ENCODE measurements at regions not wholly inside any gene's neighbourhood (a gene's known extent, or its start where the extent isn't known, plus 50 kb on each side); places are given as distances from the start of the nearest gene placed in this dataset.

GRCh38 chr17:71500761-71501555 is 619.9 kb upstream of the SOX9 start:
- Histone ChIP-seq H3K79me1 (ENCODE audit: low read depth, low read length) (no peaks in the 10 kb centered on the region), H3K4me1 (replicated peaks in 1 of 4; ENCODE audit: control insufficient read depth in 3 of 4, insufficient read depth in 4 of 4, low read length in 3 of 4) (no peaks in the 10 kb centered on the region), H2AK5ac (ENCODE audit: low read depth, low read length) (no peak overlapping the region), H4K8ac (ENCODE audit: extremely low read depth, insufficient read depth, low read length) (no peak overlapping the region), H3K18ac (ENCODE audit: extremely low read depth, low read length) (no peak overlapping the region), H3K27me3 (replicated peaks in 1 of 4; ENCODE audit: control insufficient read depth in 3 of 4, extremely low read depth in 1 of 4, insufficient read depth in 3 of 4, low read length in 3 of 4) (no peaks in the 10 kb centered on the region), H2BK5ac (ENCODE audit: low read depth, low read length) (no peak overlapping the region), H2BK15ac (ENCODE audit: low read length) (no peak overlapping the region), H2BK120ac (replicated peaks; ENCODE audit: low read depth, low read length) (no peak overlapping the region), H4K5ac (ENCODE audit: insufficient read length, low read depth, low read length) (no peak overlapping the region), H3K27ac (ENCODE audit: low read depth, low read length) (no peak overlapping the region), H2BK12ac (ENCODE audit: low read depth, low read length) (no peak overlapping the region), H3K23me2 (ENCODE audit: low read depth, low read length) (no peaks in the 10 kb centered on the region), H3K36me3 (ENCODE audit: control insufficient read depth in 2 of 4, insufficient read depth in 4 of 4, low read length in 3 of 4) (no peaks in the 10 kb centered on the region), H3K23ac (ENCODE audit: insufficient read length) (no peak overlapping the region), H3K4me3 (ENCODE audit: extremely low read depth in 1 of 4, insufficient read depth in 2 of 4, low read depth in 3 of 4, low read length in 4 of 4) (no peak overlapping the region), H4K91ac (replicated peaks; ENCODE audit: insufficient read length, low read length) (no peak overlapping the region), H3K79me2 (ENCODE audit: control insufficient read depth in 1 of 2, insufficient read depth in 2 of 2, low read length in 2 of 2) (no peaks in the 10 kb centered on the region), H3K14ac (ENCODE audit: insufficient read length) (no peak overlapping the region), H3K4me2 (ENCODE audit: insufficient read depth in 1 of 2, low read depth in 2 of 2, low read length in 2 of 2) (no peak overlapping the region), H3K4ac (replicated peaks; ENCODE audit: insufficient read length, low read depth, low read length) (no peak overlapping the region), H3K9me3 (ENCODE audit: insufficient read depth in 2 of 2, low read depth in 1 of 2, low read length in 1 of 2) (no peaks in the 10 kb centered on the region), H4K20me1 (replicated peaks in 1 of 2; ENCODE audit: control insufficient read depth in 1 of 2, insufficient read depth in 2 of 2, low read length in 2 of 2) (no peaks in the 10 kb centered on the region), H2AFZ (ENCODE audit: low read length) (no peak overlapping the region), H3K9ac (replicated peaks in 1 of 4; ENCODE audit: extremely low read depth in 1 of 4, low read depth in 3 of 4, low read length in 3 of 4) (no peak overlapping the region), H2BK20ac (ENCODE audit: low read length) (no peak overlapping the region), H3K56ac (replicated peaks; ENCODE audit: insufficient read length, low read depth, low read length) (no peak overlapping the region)
- ChIA-PET CTCF (ENCODE audit: partially characterized antibody) (no interaction called here), POLR2A (ENCODE audit: partially characterized antibody) (no interaction called here)
- DNase-seq (ENCODE audit: low read depth in 1 of 2, low spot score in 2 of 2) (no peak), FAIRE-seq (no peak)
- 85% methylated on average over 3 of the region's 3 CpGs; no CpG with 5 or more reads in 1 of the 2 experiments for WGBS, 2 experiments (ENCODE audit: extremely low coverage in 1 of 2, insufficient coverage in 1 of 2, insufficient read length in 1 of 2, insufficient replicate concordance in 2 of 2, low coverage in 1 of 2, low lambda C conversion rate in 2 of 2, missing lambda C conversion rate in 1 of 2)
